ENCODE measurements at regions not wholly inside any gene's neighbourhood (a gene's known extent, or its start where the extent isn't known, plus 50 kb on each side); places are given as distances from the start of the nearest gene placed in this dataset.

DNA sequence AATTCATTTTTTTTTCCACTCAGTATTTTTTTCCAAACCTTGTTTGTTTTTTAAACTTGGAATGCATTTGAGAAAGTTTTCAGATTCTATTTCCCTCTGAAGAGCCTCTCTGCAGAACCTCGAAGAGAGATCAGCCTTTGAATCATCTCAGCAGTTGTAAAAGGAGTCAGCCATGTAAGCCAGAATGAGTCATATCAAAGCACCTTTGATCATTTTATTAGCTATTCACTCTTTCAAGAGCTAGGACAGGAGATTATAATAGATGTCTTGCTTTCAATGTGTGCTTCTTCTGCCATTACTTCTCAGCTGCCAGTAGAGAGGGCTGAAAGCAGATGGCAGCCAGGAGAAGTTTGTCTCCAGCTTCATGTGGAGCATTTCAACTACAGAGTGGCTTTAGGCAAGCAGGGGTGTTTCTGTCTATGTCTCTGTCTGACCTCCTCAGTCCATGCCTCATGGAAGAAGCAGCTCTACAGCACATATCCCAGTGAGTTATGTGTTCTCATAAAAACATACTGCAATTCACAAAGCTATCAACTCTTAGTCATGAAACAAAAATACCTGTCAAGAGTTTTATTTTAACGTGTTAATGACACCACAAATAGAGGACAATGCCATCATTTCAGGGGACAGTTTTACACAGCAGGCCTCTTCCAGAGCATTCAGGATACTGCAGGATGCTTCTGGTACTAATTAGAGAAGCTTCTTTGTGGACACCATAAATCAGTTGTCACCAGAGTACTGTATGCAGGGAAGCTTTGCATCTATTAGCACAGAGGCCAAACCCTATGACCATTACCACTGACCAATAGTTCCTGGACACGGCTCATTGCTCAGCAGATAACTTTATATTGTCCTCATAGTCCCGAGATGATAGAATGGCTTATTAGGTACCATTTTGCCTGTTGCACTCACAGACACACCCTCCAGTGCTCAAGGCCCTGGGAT lies 94.3 kb downstream of the NHLRC3 start:
- no peak overlapping the region for H3K4me3 ChIP-seq (replicated peaks; ENCODE audit: low read depth, low read length)
- TF ChIP-seq, protein P1, sequence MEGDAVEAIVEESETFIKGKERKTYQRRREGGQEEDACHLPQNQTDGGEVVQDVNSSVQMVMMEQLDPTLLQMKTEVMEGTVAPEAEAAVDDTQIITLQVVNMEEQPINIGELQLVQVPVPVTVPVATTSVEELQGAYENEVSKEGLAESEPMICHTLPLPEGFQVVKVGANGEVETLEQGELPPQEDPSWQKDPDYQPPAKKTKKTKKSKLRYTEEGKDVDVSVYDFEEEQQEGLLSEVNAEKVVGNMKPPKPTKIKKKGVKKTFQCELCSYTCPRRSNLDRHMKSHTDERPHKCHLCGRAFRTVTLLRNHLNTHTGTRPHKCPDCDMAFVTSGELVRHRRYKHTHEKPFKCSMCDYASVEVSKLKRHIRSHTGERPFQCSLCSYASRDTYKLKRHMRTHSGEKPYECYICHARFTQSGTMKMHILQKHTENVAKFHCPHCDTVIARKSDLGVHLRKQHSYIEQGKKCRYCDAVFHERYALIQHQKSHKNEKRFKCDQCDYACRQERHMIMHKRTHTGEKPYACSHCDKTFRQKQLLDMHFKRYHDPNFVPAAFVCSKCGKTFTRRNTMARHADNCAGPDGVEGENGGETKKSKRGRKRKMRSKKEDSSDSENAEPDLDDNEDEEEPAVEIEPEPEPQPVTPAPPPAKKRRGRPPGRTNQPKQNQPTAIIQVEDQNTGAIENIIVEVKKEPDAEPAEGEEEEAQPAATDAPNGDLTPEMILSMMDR (IDR thresholded peaks at IDR 0.05; ENCODE audit: low read depth, low read length, missing control alignments) = no peak
- DNase-seq (ENCODE audit: extremely low read depth, low read depth) = no peak

- no peak overlapping the region for H3K4me3 ChIP-seq (replicated peaks; ENCODE audit: low read depth, low read length)
- TF ChIP-seq, protein P1 (IDR thresholded peaks at IDR 0.05; ENCODE audit: low read depth, low read length, missing control alignments) = no peak
- DNase-seq (ENCODE audit: extremely low read depth, low read depth) = no peak
These were observed 95.5 kb downstream of the NHLRC3 start for GRCh38 chr13:39133781-39134180.

- no peak for DNase-seq (ENCODE audit: extremely low read depth, low read depth)
- TF ChIP-seq, protein P1 (IDR thresholded peaks at IDR 0.05; ENCODE audit: low read depth, low read length, missing control alignments) = no peak
- no peak overlapping the region for H3K4me3 ChIP-seq (replicated peaks; ENCODE audit: low read depth, low read length)
These were observed 96.3 kb downstream of the NHLRC3 start for GRCh38 chr13:39134574-39134973.

- no peak overlapping the region for H3K4me3 ChIP-seq (replicated peaks; ENCODE audit: low read depth, low read length)
- TF ChIP-seq, protein P1 (IDR thresholded peaks at IDR 0.05; ENCODE audit: low read depth, low read length, missing control alignments) = no peak
- no peak for DNase-seq (ENCODE audit: extremely low read depth, low read depth)
These were observed 106.1 kb downstream of the NHLRC3 start for GRCh38 chr13:39144391-39144790.

DNA sequence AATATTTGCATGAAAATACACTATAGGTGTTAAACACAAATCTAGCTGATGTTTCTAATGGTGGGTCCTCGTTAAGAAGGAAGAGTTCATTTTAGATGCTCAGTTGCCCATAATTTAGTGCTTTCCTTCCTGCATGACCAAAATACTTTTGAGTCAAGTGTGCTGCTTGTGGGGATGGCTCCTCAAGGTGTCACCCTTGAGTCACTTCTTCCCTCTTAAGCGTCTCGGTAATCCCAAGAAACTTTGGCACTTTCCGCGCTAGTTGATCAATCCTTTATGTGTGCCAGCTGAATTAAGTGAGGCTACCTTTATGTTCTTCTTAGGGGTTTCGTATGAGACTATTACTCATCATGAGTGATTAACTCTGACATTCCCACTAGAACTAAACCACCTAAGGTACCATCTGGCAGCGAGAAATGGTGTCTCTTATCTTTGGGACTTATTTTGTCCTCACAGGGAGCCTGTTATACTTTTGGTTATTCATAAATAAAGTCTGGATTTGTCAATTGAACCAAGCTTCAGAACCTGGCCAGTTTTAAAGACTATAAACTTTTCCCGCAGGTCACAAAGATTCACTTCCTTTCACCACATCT lies 106.8 kb downstream of the NHLRC3 start:
- H3K4me3 ChIP-seq (replicated peaks; ENCODE audit: low read depth, low read length) = no peak overlapping the region
- DNase-seq (ENCODE audit: extremely low read depth, low read depth) = peak; percentile 21
- TF ChIP-seq, protein P1 (IDR thresholded peaks at IDR 0.05; ENCODE audit: low read depth, low read length, missing control alignments) = peak; percentile 77

GRCh38 chr13:39148513-39148961 lies 110.3 kb downstream of the NHLRC3 start:
- TF ChIP-seq, protein P1 (IDR thresholded peaks at IDR 0.05; ENCODE audit: low read depth, low read length, missing control alignments) = no peak
- no peak for DNase-seq (ENCODE audit: extremely low read depth, low read depth)
- no peak overlapping the region for H3K4me3 ChIP-seq (replicated peaks; ENCODE audit: low read depth, low read length)

Data from HFF-Myc (cell line).